ENCODE measurements at regions not wholly inside any gene's neighbourhood (a gene's known extent, or its start where the extent isn't known, plus 50 kb on each side); places are given as distances from the start of the nearest gene placed in this dataset.
"Not testable (repeated sequence)": the region's sequence is repeated elsewhere in the genome, so short reads cannot be mapped to it uniquely, and the experiment has no call there.

GRCh38 chr4:164096766-164097518 lies 602.5 kb downstream of the TMA16 start (continued):
- no peak for TF ChIP-seq YY1 (IDR thresholded peaks at IDR 0.05; ENCODE audit: low read depth, low read length)

- H3K36me3 ChIP-seq (ENCODE audit: control insufficient read depth in 2 of 4, insufficient read depth in 4 of 4, low read length in 3 of 4); H2BK5ac ChIP-seq (ENCODE audit: low read depth, low read length); H3K27ac ChIP-seq (ENCODE audit: low read depth, low read length); H2BK15ac ChIP-seq (ENCODE audit: low read length); H3K18ac ChIP-seq (ENCODE audit: extremely low read depth, low read length); H3K4me2 ChIP-seq (ENCODE audit: insufficient read depth in 1 of 2, low read depth in 2 of 2, low read length in 2 of 2); DNase-seq (ENCODE audit: low read depth in 1 of 2, low spot score in 2 of 2); H3K9me3 ChIP-seq (ENCODE audit: insufficient read depth in 2 of 2, low read depth in 1 of 2, low read length in 1 of 2); H2BK120ac ChIP-seq (replicated peaks; ENCODE audit: low read depth, low read length); H3K56ac ChIP-seq (replicated peaks; ENCODE audit: insufficient read length, low read depth, low read length); H3K14ac ChIP-seq (ENCODE audit: insufficient read length); H3K4me3 ChIP-seq (ENCODE audit: extremely low read depth in 1 of 4, insufficient read depth in 2 of 4, low read depth in 3 of 4, low read length in 4 of 4); H2AK5ac ChIP-seq (ENCODE audit: low read depth, low read length); H3K79me2 ChIP-seq (ENCODE audit: control insufficient read depth in 1 of 2, insufficient read depth in 2 of 2, low read length in 2 of 2); H2BK20ac ChIP-seq (ENCODE audit: low read length); H4K5ac ChIP-seq (ENCODE audit: insufficient read length, low read depth, low read length); POLR2A ChIA-PET (ENCODE audit: partially characterized antibody); H3K23me2 ChIP-seq (ENCODE audit: low read depth, low read length); H3K4me1 ChIP-seq (replicated peaks in 1 of 4; ENCODE audit: control insufficient read depth in 3 of 4, insufficient read depth in 4 of 4, low read length in 3 of 4); H4K91ac ChIP-seq (replicated peaks; ENCODE audit: insufficient read length, low read length); CTCF ChIA-PET (ENCODE audit: partially characterized antibody); H3K4ac ChIP-seq (replicated peaks; ENCODE audit: insufficient read length, low read depth, low read length); H3K9ac ChIP-seq (replicated peaks in 1 of 4; ENCODE audit: extremely low read depth in 1 of 4, low read depth in 3 of 4, low read length in 3 of 4); H4K20me1 ChIP-seq (replicated peaks in 1 of 2; ENCODE audit: control insufficient read depth in 1 of 2, insufficient read depth in 2 of 2, low read length in 2 of 2); H2AFZ ChIP-seq (ENCODE audit: low read length); FAIRE-seq; H3K79me1 ChIP-seq (ENCODE audit: low read depth, low read length); H4K8ac ChIP-seq (ENCODE audit: extremely low read depth, insufficient read depth, low read length); H3K23ac ChIP-seq (ENCODE audit: insufficient read length); H2BK12ac ChIP-seq (ENCODE audit: low read depth, low read length); H3K27me3 ChIP-seq (replicated peaks in 1 of 4; ENCODE audit: control insufficient read depth in 3 of 4, extremely low read depth in 1 of 4, insufficient read depth in 3 of 4, low read length in 3 of 4): not testable (repeated sequence)
- 84% methylated on average over 17 of the region's 23 CpGs; no CpG with 5 or more reads in 1 of the 2 experiments for WGBS, 2 experiments (ENCODE audit: extremely low coverage in 1 of 2, insufficient coverage in 1 of 2, insufficient read length in 1 of 2, insufficient replicate concordance in 2 of 2, low coverage in 1 of 2, low lambda C conversion rate in 2 of 2, missing lambda C conversion rate in 1 of 2)
These were observed 606.4 kb downstream of the TMA16 start for GRCh38 chr4:164100741-164101365.

Measured in H1 (cell line).